ENCODE measurements at regions not wholly inside any gene's neighbourhood (a gene's known extent, or its start where the extent isn't known, plus 50 kb on each side); places are given as distances from the start of the nearest gene placed in this dataset.

DNA sequence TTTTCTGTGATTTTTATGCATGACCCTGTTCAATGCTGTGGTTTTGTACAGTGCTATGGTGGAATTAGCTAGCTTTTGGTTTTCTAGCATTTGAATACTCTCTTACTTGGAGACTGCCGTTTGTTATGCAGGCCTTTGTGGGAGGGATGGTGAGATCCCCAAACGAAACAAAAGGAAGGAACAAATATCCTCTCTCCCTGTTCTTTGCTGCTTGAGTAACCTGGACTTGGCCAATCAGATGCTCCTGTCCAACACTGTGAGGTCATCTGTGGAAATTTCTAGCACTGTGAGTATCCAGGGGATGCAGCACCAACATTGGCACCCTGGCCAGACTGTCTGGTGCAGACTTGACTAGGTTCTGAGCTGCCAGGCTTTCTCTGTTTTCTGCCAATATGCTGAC, 314.4 kb downstream of the ANKRD30A start:
- Mint-ChIP-seq H3K27me3 (ENCODE audit: low read depth) (no peaks in the 10 kb centered on the region), H3K4me3 (no peak overlapping the region), H3K36me3 (ENCODE audit: insufficient read depth in 1 of 3, low read depth in 3 of 3) (peaks cover 0 to 7% (median 4%) of the 10 kb centered on the region in 3 experiments; a peak in 4 of 7 replicates), H3K27ac (no peak overlapping the region), H3K9me3 (peaks cover 83 to 90% of the 10 kb centered on the region in 2 experiments), H3K4me1 (no peaks in the 10 kb centered on the region)
- Histone ChIP-seq H4K20me1 (ENCODE audit: control insufficient read depth, insufficient read depth, insufficient read length) (no peaks in the 10 kb centered on the region), H2BK12ac (ENCODE audit: insufficient read length, low read depth, low read length) (no peak overlapping the region), H2BK5ac (ENCODE audit: insufficient read length, low read length) (no peak overlapping the region), H3K23ac (ENCODE audit: insufficient read length, low read depth, low read length) (no peak overlapping the region), H3K14ac (ENCODE audit: insufficient read depth, low read length) (no peak overlapping the region), H4K8ac (replicated peaks; ENCODE audit: insufficient read length, low read depth, low read length) (no peak overlapping the region), H2BK120ac (ENCODE audit: low read depth, low read length, poor library complexity, severe bottlenecking) (no peak overlapping the region), H3K27ac (ENCODE audit: insufficient read length, low read depth, low read length) (no peak overlapping the region), H3K18ac (ENCODE audit: insufficient read length, low read depth, low read length) (no peak overlapping the region), H3K4me1 (ENCODE audit: insufficient read depth, low read length) (no peaks in the 10 kb centered on the region), H3T11ph (ENCODE audit: low read length) (no peak overlapping the region), H2AFZ (ENCODE audit: low read length) (no peak overlapping the region), H3K56ac (ENCODE audit: insufficient read length, low read depth, low read length) (no peak overlapping the region), H2BK15ac (ENCODE audit: low read depth, low read length) (no peak overlapping the region), H2BK20ac (ENCODE audit: low read depth, low read length, poor library complexity, severe bottlenecking) (no peak overlapping the region), H2AK5ac (ENCODE audit: insufficient read length, low read length) (no peak overlapping the region), H3K23me2 (ENCODE audit: insufficient read length, low read depth, low read length, poor library complexity, severe bottlenecking) (no peaks in the 10 kb centered on the region), H3K79me1 (ENCODE audit: insufficient read depth, low read depth, low read length, poor library complexity, severe bottlenecking) (no peaks in the 10 kb centered on the region), H4K91ac (ENCODE audit: insufficient read length, low read depth, low read length) (no peak overlapping the region), H3K9ac (ENCODE audit: extremely low read depth, insufficient read length, low read length) (no peak overlapping the region), H3K27me3 (ENCODE audit: insufficient read depth, low read length) (no peaks in the 10 kb centered on the region), H4K5ac (ENCODE audit: insufficient read length, low read depth, low read length) (no peak overlapping the region), H3K79me2 (ENCODE audit: insufficient read depth, low read length) (no peaks in the 10 kb centered on the region), H3K4me2 (ENCODE audit: insufficient read depth, insufficient read length, low read length) (no peak overlapping the region), H3K9me3 (ENCODE audit: control insufficient read depth, low read depth, low read length) (peaks cover 19% of the 10 kb centered on the region), H3K4ac (ENCODE audit: low read depth, low read length) (no peak overlapping the region)
- DNase-seq, result no peak
- WGBS (ENCODE audit: extremely low coverage, insufficient read length, low lambda C conversion rate), result no CpG with 5 or more reads among the region's 2 CpGs
- TF ChIP-seq, protein P1, sequence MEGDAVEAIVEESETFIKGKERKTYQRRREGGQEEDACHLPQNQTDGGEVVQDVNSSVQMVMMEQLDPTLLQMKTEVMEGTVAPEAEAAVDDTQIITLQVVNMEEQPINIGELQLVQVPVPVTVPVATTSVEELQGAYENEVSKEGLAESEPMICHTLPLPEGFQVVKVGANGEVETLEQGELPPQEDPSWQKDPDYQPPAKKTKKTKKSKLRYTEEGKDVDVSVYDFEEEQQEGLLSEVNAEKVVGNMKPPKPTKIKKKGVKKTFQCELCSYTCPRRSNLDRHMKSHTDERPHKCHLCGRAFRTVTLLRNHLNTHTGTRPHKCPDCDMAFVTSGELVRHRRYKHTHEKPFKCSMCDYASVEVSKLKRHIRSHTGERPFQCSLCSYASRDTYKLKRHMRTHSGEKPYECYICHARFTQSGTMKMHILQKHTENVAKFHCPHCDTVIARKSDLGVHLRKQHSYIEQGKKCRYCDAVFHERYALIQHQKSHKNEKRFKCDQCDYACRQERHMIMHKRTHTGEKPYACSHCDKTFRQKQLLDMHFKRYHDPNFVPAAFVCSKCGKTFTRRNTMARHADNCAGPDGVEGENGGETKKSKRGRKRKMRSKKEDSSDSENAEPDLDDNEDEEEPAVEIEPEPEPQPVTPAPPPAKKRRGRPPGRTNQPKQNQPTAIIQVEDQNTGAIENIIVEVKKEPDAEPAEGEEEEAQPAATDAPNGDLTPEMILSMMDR (conservative IDR thresholded peaks at IDR 0.05), result no peak

Data from H9 (cell line).